Lower lobe of right lung (tissue), 2 donors: ENCODE measurements at regions not wholly inside any gene's neighbourhood (a gene's known extent, or its start where the extent isn't known, plus 50 kb on each side); places are given as distances from the start of the nearest gene placed in this dataset.

Experiments
- ATAC-seq, 2 donors: fragments of 200-7000 bp; cut with Tn5 transposase; one replicate each; pipeline ENCODE4 v1.9.1; 2020 to 2022; ENCODE audit warnings: mild to moderate bottlenecking in 2 of 2, moderate library complexity in 2 of 2
- DNase-seq: peaks from one replicate; pipeline ENCODE4 v3.0.0-alpha.2; 2020
- H3K27ac ChIP-seq: fragments of 200-600 bp; one replicate; pipeline ENCODE4 v1.8.0; 2022
- H3K27me3 ChIP-seq: fragments of 200-600 bp; one replicate; pipeline ENCODE4 v1.8.0; 2022; ENCODE audit warnings: low read depth
- H3K36me3 ChIP-seq: fragments of 200-600 bp; one replicate; pipeline ENCODE4 v1.8.0; 2022; ENCODE audit warnings: mild to moderate bottlenecking
- H3K4me1 ChIP-seq: fragments of 200-600 bp; one replicate; pipeline ENCODE4 v1.8.0; 2022
- H3K4me3 ChIP-seq: fragments of 200-600 bp; one replicate; pipeline ENCODE4 v1.8.0; 2022; ENCODE audit warnings: mild to moderate bottlenecking
- H3K9me3 ChIP-seq: fragments of 200-600 bp; one replicate; pipeline ENCODE4 v1.8.0; 2022
- CTCF ChIP-seq: fragments of 200-600 bp; IDR thresholded peaks from one replicate; pipeline ENCODE4 v1.8.0; 2022; ENCODE audit warnings: antibody characterized with exemption, mild to moderate bottlenecking
- intact Hi-C: fragments of 100-400 bp; cut with DNase I; formaldehyde crosslinking; loops from one replicate; pipeline ENCODE4 v1.11.0; 2022
- donor health status: DM: no; HTN: yes; CAD: no; lungs with severe emphysema.

- ATAC-seq (no peak), DNase-seq (no peak)
- no peaks in the 10 kb centered on the region for H3K4me1 ChIP-seq
- intact Hi-C loops, result no loop called here
- H3K27ac ChIP-seq, result no peak overlapping the region
- H3K9me3 ChIP-seq, result no peaks in the 10 kb centered on the region
- TF ChIP-seq CTCF, result no peak
- no peaks in the 10 kb centered on the region for H3K36me3 ChIP-seq
- H3K27me3 ChIP-seq, result no peaks in the 10 kb centered on the region
- no peak overlapping the region for H3K4me3 ChIP-seq
Measured at GRCh38 chr5:152246401-152246800, 158.7 kb downstream of the NMUR2 start.

- no peak for ATAC-seq
- intact Hi-C loops, result no loop called here
- no peak for DNase-seq
- Histone ChIP-seq H3K27me3 (no peaks in the 10 kb centered on the region), H3K4me1 (no peaks in the 10 kb centered on the region), H3K4me3 (no peak overlapping the region), H3K9me3 (no peaks in the 10 kb centered on the region), H3K36me3 (no peaks in the 10 kb centered on the region), H3K27ac (no peak overlapping the region)
- TF ChIP-seq CTCF, result no peak
Measured at GRCh38 chr5:152237531-152237930, 167.5 kb downstream of the NMUR2 start.

GRCh38 chr5:152226191-152226590, 178.9 kb downstream of the NMUR2 start:
- no peak for ATAC-seq
- no peak for DNase-seq
- Histone ChIP-seq H3K36me3 (no peaks in the 10 kb centered on the region), H3K9me3 (no peaks in the 10 kb centered on the region), H3K27ac (no peak overlapping the region), H3K27me3 (no peaks in the 10 kb centered on the region), H3K4me1 (no peaks in the 10 kb centered on the region), H3K4me3 (no peak overlapping the region)
- intact Hi-C loops, result no loop called here
- no peak for TF ChIP-seq CTCF

- no peaks in the 10 kb centered on the region for H3K36me3 ChIP-seq
- intact Hi-C loops, result no loop called here
Measured at GRCh38 chr5:152221721-152222629, 183.1 kb downstream of the NMUR2 start.

GRCh38 chr5:152218694-152219093, 186.4 kb downstream of the NMUR2 start:
- intact Hi-C loops, result no loop called here
- no peaks in the 10 kb centered on the region for H3K4me1 ChIP-seq
- no peak overlapping the region for H3K27ac ChIP-seq
- DNase-seq, result no peak
- TF ChIP-seq CTCF, result no peak
- H3K4me3 ChIP-seq, result no peak overlapping the region
- no peak for ATAC-seq
- H3K36me3 ChIP-seq, result no peaks in the 10 kb centered on the region
- H3K9me3 ChIP-seq, result no peaks in the 10 kb centered on the region
- no peaks in the 10 kb centered on the region for H3K27me3 ChIP-seq

More at GRCh38 chr5:152221721-152222629, 183.1 kb downstream of the NMUR2 start:
- H3K4me1 ChIP-seq, result no peaks in the 10 kb centered on the region
- no peak overlapping the region for H3K4me3 ChIP-seq
- ATAC-seq (no peak), DNase-seq (no peak)
- TF ChIP-seq CTCF, result no peak
- no peaks in the 10 kb centered on the region for H3K9me3 ChIP-seq
- H3K27me3 ChIP-seq, result no peaks in the 10 kb centered on the region
- no peak overlapping the region for H3K27ac ChIP-seq
